H1 (cell line): ENCODE measurements at regions not wholly inside any gene's neighbourhood (a gene's known extent, or its start where the extent isn't known, plus 50 kb on each side); places are given as distances from the start of the nearest gene placed in this dataset.

Experiments used
- CEBPB ChIP-seq: IDR thresholded peaks from 2 replicates; pipeline ENCODE4 v1.6.1; 2012; ENCODE audit warnings: low read depth, low read length
- EGR1 ChIP-seq: IDR thresholded peaks from 2 replicates; pipeline ENCODE4 v1.6.1; 2011; ENCODE audit warnings: low read depth, low read length, borderline replicate concordance
- EZH2 ChIP-seq: fragments of 200-600 bp; sonication (generic); IDR thresholded peaks from 2 replicates; pipeline ENCODE4 v1.7.1; 2012; ENCODE audit warnings: low read depth, mild to moderate bottlenecking, moderate library complexity, low read length, inconsistent platforms; ENCODE audit not compliant: severe bottlenecking
- GABPA ChIP-seq: IDR thresholded peaks from 2 replicates; pipeline ENCODE4 v1.6.1; 2011; ENCODE audit warnings: mild to moderate bottlenecking, low read length, moderate library complexity, borderline replicate concordance; ENCODE audit not compliant: insufficient read depth
- POLR2A ChIP-seq, 2 experiments: IDR thresholded peaks; 1 replicate in 1 of 2; 2 replicates in 1 of 2; pipeline ENCODE4 v1.6.1; 2011; ENCODE audit warnings: low read depth in 2 of 2, low read length in 2 of 2, mild to moderate bottlenecking in 2 of 2; ENCODE audit errors: control extremely low read depth in 1 of 2
- RFX5 ChIP-seq: IDR thresholded peaks from 2 replicates; pipeline ENCODE4 v1.6.1; 2011; ENCODE audit warnings: low read depth, low read length, improper control_type of control experiment, borderline replicate concordance
- SIX5 ChIP-seq: IDR thresholded peaks from 2 replicates; pipeline ENCODE4 v1.6.1; 2011; ENCODE audit warnings: mild to moderate bottlenecking, low read depth, low read length
- SUZ12 ChIP-seq: fragments of 200-600 bp; sonication (generic); IDR thresholded peaks from 2 replicates; pipeline ENCODE4 v1.6.1; 2012; ENCODE audit warnings: mild to moderate bottlenecking, inconsistent platforms, low read length, moderate library complexity, mixed read lengths
- TAF1 ChIP-seq: IDR thresholded peaks from 2 replicates; pipeline ENCODE4 v1.6.1; 2011; ENCODE audit warnings: mild to moderate bottlenecking, low read depth, low read length
- TEAD4 ChIP-seq: IDR thresholded peaks from 2 replicates; pipeline ENCODE4 v1.6.1; 2012; ENCODE audit warnings: low read depth, low read length, inconsistent platforms, mixed read lengths
- TF ChIP-seq, protein P1 (sequence below), 3 experiments: IDR thresholded peaks; 1 replicate in 2 of 3; 2 replicates in 1 of 3; pipeline versions ENCODE4 v1.5.1 to v1.6.1; 2011; ENCODE audit warnings: low read length in 3 of 3, mild to moderate bottlenecking in 3 of 3, inconsistent platforms in 2 of 3, low read depth in 1 of 3, moderate library complexity in 1 of 3; ENCODE audit not compliant: insufficient read depth in 1 of 3; ENCODE audit errors: control extremely low read depth in 1 of 3
- TF ChIP-seq, protein P2 (sequence below): IDR thresholded peaks from 2 replicates; pipeline ENCODE4 v1.6.1; 2011; ENCODE audit warnings: low read length, improper control_type of control experiment
- TF ChIP-seq, protein P3 (sequence below): IDR thresholded peaks from 2 replicates; pipeline ENCODE4 v1.6.1; 2011; ENCODE audit warnings: low read depth, mild to moderate bottlenecking, low read length; ENCODE audit not compliant: insufficient read depth

DNA sequence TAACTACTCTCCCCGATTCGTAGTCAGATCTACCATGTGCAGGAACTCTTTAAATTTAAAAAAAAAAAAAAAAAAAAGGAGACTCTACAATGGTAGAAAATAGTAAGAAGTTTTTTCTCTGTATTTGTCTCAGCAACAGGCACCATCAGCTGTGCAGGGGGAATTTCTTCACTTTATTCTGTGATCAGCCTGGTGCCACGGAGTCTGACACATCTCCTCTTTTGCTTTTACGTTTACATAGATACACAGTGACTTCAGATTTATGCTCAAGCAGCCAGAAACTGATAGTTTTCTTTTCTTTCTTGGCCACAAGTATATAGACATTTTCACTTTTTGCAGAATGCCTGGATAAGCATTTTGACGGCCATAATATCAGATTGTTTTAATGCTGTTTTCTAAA is 190.6 kb upstream of the AKR1E2 start:
- TF ChIP-seq TAF1 (no peak), SIX5 (no peak), RFX5 (no peak), SUZ12 (no peak), POLR2A (IDR thresholded peaks at IDR 0.05; ENCODE audit: control extremely low read depth in 1 of 2, low read depth in 2 of 2, low read length in 2 of 2) (no peak), CEBPB (no peak), EGR1 (no peak), GABPA (no peak), TEAD4 (no peak), EZH2 (no peak)
- TF ChIP-seq, protein P1, sequence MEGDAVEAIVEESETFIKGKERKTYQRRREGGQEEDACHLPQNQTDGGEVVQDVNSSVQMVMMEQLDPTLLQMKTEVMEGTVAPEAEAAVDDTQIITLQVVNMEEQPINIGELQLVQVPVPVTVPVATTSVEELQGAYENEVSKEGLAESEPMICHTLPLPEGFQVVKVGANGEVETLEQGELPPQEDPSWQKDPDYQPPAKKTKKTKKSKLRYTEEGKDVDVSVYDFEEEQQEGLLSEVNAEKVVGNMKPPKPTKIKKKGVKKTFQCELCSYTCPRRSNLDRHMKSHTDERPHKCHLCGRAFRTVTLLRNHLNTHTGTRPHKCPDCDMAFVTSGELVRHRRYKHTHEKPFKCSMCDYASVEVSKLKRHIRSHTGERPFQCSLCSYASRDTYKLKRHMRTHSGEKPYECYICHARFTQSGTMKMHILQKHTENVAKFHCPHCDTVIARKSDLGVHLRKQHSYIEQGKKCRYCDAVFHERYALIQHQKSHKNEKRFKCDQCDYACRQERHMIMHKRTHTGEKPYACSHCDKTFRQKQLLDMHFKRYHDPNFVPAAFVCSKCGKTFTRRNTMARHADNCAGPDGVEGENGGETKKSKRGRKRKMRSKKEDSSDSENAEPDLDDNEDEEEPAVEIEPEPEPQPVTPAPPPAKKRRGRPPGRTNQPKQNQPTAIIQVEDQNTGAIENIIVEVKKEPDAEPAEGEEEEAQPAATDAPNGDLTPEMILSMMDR (IDR thresholded peaks at IDR 0.05; ENCODE audit: control extremely low read depth in 1 of 3, insufficient read depth in 1 of 3, low read depth in 1 of 3, low read length in 3 of 3): no peak
- TF ChIP-seq, protein P2, sequence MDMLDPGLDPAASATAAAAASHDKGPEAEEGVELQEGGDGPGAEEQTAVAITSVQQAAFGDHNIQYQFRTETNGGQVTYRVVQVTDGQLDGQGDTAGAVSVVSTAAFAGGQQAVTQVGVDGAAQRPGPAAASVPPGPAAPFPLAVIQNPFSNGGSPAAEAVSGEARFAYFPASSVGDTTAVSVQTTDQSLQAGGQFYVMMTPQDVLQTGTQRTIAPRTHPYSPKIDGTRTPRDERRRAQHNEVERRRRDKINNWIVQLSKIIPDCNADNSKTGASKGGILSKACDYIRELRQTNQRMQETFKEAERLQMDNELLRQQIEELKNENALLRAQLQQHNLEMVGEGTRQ: no peak
- TF ChIP-seq, protein P3, sequence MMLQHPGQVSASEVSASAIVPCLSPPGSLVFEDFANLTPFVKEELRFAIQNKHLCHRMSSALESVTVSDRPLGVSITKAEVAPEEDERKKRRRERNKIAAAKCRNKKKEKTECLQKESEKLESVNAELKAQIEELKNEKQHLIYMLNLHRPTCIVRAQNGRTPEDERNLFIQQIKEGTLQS: no peak
